Stomach (tissue), 8 donors: ENCODE measurements at regions not wholly inside any gene's neighbourhood (a gene's known extent, or its start where the extent isn't known, plus 50 kb on each side); places are given as distances from the start of the nearest gene placed in this dataset.

Experiments used
- DNase-seq, 2 donors: peaks; one replicate each; pipeline versions ENCODE4 v3.0.0 to v3.0.0-alpha.2; 2013 to 2019
- H3K27ac ChIP-seq, 5 donors: fragments of 200-600 bp in 4 of 5; sonication (generic) in 4 of 5; one replicate each; pipeline ENCODE4 v1.5.1; 2013 to 2019; ENCODE audit warnings: mild to moderate bottlenecking in 1 of 5, moderate library complexity in 1 of 5
- H3K27me3 ChIP-seq, 3 donors: fragments of 200-600 bp; sonication (generic); one replicate each; pipeline ENCODE4 v1.5.1; 2017 to 2019; ENCODE audit warnings: mixed run types in 1 of 3
- H3K36me3 ChIP-seq, 4 donors: fragments of 200-600 bp; sonication (generic); 1 replicate in 3 of 4; 2 replicates in 1 of 4; pipeline ENCODE4 v1.5.1; 2016 to 2019
- H3K4me1 ChIP-seq, 4 donors: fragments of 200-600 bp; sonication (generic); one replicate each; pipeline ENCODE4 v1.5.1; 2016 to 2019
- H3K4me3 ChIP-seq, 4 donors: fragments of 200-600 bp; sonication (generic) in 3 of 4; one replicate each; pipeline ENCODE4 v1.5.1; 2016 to 2019; ENCODE audit warnings: mild to moderate bottlenecking in 1 of 4
- H3K9me3 ChIP-seq, 4 donors: fragments of 200-600 bp; sonication (generic); one replicate each; pipeline ENCODE4 v1.5.1; 2016 to 2019
- EP300 ChIP-seq: sonication (generic); formaldehyde crosslinking; IDR thresholded peaks from one replicate; pipeline ENCODE4 v1.6.1; 2017; ENCODE audit warnings: antibody characterized with exemption
- POLR2A ChIP-seq, 4 donors: fragments of 450-650 bp; IDR thresholded peaks; one replicate each; pipeline ENCODE4 v1.6.1; 2016; ENCODE audit warnings: antibody characterized with exemption in 4 of 4, control low read depth in 2 of 4, mild to moderate bottlenecking in 1 of 4, moderate library complexity in 1 of 4
- POLR2AphosphoS5 ChIP-seq, 3 donors: sonication (generic); formaldehyde crosslinking; IDR thresholded peaks; one replicate each; pipeline ENCODE4 v1.6.1; 2016; ENCODE audit warnings: antibody characterized with exemption in 3 of 3
- WGBS, 5 donors: extraction: QIAGEN DNeasy Blood & Tissue Kit in 3 of 5; methylation state at CpG; one replicate each; pipeline versions ENCODE4 v1.1.5 to v1.1.7; 2013 to 2018; 5-methylcytosine and 5-hydroxymethylcytosine counted together
- intact Hi-C: fragments of 100-400 bp; cut with DNase I; formaldehyde crosslinking; loops from one replicate; pipeline ENCODE4 v1.15.1; 2023; ENCODE audit warnings: low total_unique reads
- TF ChIP-seq, protein P1 (sequence below), 7 experiments: fragments of 450-650 bp in 4 of 7; fragments of 200-600 bp in 3 of 7; sonication (generic) in 3 of 7; IDR thresholded peaks; one replicate each; pipeline ENCODE4 v1.5.1; 2016 to 2019; ENCODE audit warnings: antibody characterized with exemption in 7 of 7, control low read depth in 2 of 7, mild to moderate bottlenecking in 1 of 7
- donor health status: healthy with polysubstance abuse.
- donor health status: Bipolar disorder and iron deficiency.
- donor health status: healthy.

DNA sequence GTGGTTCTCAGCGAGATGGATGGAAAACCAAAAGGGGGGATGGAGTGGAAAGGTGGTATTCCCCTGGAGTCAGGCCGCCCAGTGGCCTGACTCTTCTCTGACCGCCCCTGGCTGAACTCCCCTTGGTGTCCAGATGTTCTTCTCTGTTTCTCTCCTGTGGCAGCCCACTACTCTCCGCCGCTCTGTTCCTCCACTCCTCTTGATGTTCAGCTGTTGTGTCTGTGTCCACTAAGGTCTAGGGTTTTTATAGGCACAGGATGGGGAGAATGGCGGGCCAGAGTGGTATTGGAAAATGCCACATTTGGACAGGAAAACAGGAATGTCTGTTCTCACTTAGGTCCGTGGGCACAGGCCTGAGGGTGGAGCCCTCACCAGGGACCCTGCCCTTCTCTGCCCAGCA lies 954.3 kb upstream of the MBL2 start:
- no peaks in the 10 kb centered on the region for H3K27me3 ChIP-seq
- H3K9me3 ChIP-seq: no peaks in the 10 kb centered on the region
- no peak for TF ChIP-seq EP300
- no peak for TF ChIP-seq POLR2AphosphoS5 (IDR thresholded peaks at IDR 0.05)
- TF ChIP-seq POLR2A (IDR thresholded peaks at IDR 0.05): no peak
- TF ChIP-seq, protein P1, sequence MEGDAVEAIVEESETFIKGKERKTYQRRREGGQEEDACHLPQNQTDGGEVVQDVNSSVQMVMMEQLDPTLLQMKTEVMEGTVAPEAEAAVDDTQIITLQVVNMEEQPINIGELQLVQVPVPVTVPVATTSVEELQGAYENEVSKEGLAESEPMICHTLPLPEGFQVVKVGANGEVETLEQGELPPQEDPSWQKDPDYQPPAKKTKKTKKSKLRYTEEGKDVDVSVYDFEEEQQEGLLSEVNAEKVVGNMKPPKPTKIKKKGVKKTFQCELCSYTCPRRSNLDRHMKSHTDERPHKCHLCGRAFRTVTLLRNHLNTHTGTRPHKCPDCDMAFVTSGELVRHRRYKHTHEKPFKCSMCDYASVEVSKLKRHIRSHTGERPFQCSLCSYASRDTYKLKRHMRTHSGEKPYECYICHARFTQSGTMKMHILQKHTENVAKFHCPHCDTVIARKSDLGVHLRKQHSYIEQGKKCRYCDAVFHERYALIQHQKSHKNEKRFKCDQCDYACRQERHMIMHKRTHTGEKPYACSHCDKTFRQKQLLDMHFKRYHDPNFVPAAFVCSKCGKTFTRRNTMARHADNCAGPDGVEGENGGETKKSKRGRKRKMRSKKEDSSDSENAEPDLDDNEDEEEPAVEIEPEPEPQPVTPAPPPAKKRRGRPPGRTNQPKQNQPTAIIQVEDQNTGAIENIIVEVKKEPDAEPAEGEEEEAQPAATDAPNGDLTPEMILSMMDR (IDR thresholded peaks at IDR 0.05): no peak
- intact Hi-C loops: no loop called here
- 81 to 92% (median 88%) methylated on average over 7 of the region's 7 CpGs for WGBS, 5 donors
- H3K4me1 ChIP-seq: no peaks in the 10 kb centered on the region
- DNase-seq: no peak
- H3K27ac ChIP-seq: no peak overlapping the region
- H3K4me3 ChIP-seq: no peak overlapping the region
- no peaks in the 10 kb centered on the region for H3K36me3 ChIP-seq

DNA sequence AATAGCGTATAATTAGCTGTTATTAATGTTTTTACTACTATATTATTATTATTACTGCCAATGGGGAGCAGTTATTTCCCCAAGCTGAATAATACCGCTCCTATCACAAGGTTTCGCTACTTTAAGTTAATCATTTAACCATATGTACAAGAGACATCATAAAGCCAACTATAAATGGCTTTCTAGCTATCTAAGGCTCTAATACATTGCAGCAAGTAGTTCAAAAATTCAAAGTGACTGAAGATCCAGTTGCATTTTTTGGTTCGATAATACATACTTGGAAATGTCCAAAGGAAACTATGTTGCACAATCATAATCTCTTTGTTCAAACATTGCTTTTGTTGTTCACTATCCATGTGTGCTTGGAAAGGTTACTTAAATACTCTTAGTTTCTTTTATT lies 952.0 kb upstream of the MBL2 start:
- Histone ChIP-seq H3K36me3 (no peaks in the 10 kb centered on the region), H3K4me1 (no peaks in the 10 kb centered on the region), H3K27me3 (no peaks in the 10 kb centered on the region), H3K4me3 (no peak overlapping the region), H3K27ac (no peak overlapping the region), H3K9me3 (no peaks in the 10 kb centered on the region)
- no peak for DNase-seq
- 63 to 77% (median 63%) methylated on average over 4 of the region's 4 CpGs for WGBS, 5 donors
- TF ChIP-seq, protein P1 (IDR thresholded peaks at IDR 0.05): no peak
- TF ChIP-seq POLR2AphosphoS5 (IDR thresholded peaks at IDR 0.05): no peak
- TF ChIP-seq EP300: no peak
- no peak for TF ChIP-seq POLR2A (IDR thresholded peaks at IDR 0.05)
- intact Hi-C loops: no loop called here

DNA sequence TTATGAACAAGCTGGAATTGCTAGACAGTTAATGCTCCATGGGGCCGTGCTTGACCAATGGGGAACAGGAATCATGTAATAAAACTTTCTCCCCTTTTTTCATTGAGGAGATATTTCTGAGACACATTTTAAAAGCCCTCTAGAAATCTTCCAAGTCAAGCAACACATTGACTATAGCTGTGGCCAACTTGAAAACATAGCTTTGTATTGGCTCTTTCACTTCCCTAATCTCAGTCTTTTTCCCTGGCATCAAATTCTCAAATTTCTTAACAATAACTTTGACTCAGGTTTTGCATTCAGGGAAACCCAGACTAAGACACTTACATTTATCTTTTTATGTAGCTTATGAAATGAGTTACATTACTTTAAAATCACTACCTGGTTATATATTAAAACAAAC lies 947.1 kb upstream of the MBL2 start:
- WGBS, 5 donors: 62 to 90% (median 76%) methylated on average over 1 of the region's 1 CpG
- Histone ChIP-seq H3K27me3 (no peaks in the 10 kb centered on the region), H3K4me1 (no peaks in the 10 kb centered on the region), H3K4me3 (no peak overlapping the region), H3K27ac (no peak overlapping the region), H3K9me3 (no peaks in the 10 kb centered on the region), H3K36me3 (no peaks in the 10 kb centered on the region)
- TF ChIP-seq EP300 (no peak), POLR2A (IDR thresholded peaks at IDR 0.05) (no peak), POLR2AphosphoS5 (IDR thresholded peaks at IDR 0.05) (no peak)
- TF ChIP-seq, protein P1 (IDR thresholded peaks at IDR 0.05): no peak
- DNase-seq: no peak
- intact Hi-C loops: no loop called here

DNA sequence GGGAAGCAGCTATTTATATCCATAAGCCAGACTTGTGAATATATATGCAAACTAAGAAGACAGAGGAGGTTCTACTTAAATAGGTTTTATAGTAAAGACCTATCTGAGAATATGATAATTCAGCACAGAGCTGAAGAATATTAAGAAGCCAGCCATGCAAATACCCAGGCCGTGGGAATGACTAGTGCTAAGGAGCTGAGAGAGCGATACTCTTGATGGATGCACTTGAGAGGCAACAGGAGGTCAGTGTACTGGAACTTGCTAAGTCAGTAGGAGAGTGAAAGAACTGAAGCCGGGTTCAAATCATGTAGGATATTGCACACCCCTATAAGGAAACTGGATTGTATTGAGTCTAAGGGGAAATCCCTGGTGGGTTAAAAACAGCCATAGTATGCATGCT lies 943.6 kb upstream of the MBL2 start:
- WGBS, 5 donors: 80 to 89% (median 87%) methylated on average over 3 of the region's 3 CpGs
- Histone ChIP-seq H3K4me1 (no peaks in the 10 kb centered on the region), H3K4me3 (no peak overlapping the region), H3K9me3 (peaks cover 0 to under 1% (median 0%) of the 10 kb centered on the region in 4 donors), H3K36me3 (no peaks in the 10 kb centered on the region), H3K27me3 (no peaks in the 10 kb centered on the region), H3K27ac (no peak overlapping the region)
- no peak for DNase-seq
- intact Hi-C loops: no loop called here
- TF ChIP-seq, protein P1 (IDR thresholded peaks at IDR 0.05): no peak
- TF ChIP-seq POLR2AphosphoS5 (IDR thresholded peaks at IDR 0.05): no peak

DNA sequence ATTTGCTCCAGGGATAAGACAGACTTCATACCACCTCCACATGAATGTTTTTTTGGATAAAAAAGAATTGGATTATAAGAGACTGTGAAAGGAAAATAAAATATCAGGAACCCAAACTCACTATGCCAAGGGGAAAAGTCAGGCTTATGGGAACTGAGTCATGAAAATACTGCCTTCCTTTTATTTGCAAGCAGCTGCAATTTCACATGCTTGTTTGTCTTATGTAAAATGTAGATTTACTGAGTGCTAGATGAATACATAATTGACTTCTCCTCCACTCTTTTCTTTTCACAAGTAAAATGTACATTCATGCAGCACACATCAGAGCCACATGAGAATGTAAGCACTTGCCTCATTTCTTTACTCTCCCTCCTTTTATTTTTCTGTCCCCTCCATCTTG lies 940.8 kb upstream of the MBL2 start:
- Histone ChIP-seq H3K4me3 (no peak overlapping the region), H3K27me3 (no peaks in the 10 kb centered on the region), H3K27ac (no peak overlapping the region), H3K9me3 (peaks cover 0 to 12% (median 3%) of the 10 kb centered on the region in 4 donors), H3K4me1 (no peaks in the 10 kb centered on the region), H3K36me3 (no peaks in the 10 kb centered on the region)
- TF ChIP-seq POLR2A (IDR thresholded peaks at IDR 0.05) (no peak), POLR2AphosphoS5 (IDR thresholded peaks at IDR 0.05) (no peak), EP300 (no peak)
- TF ChIP-seq, protein P1 (IDR thresholded peaks at IDR 0.05): no peak
- intact Hi-C loops: no loop called here
- DNase-seq: no peak
